Bronchial epithelial cell (primary cell): ENCODE measurements at regions not wholly inside any gene's neighbourhood (a gene's known extent, or its start where the extent isn't known, plus 50 kb on each side); places are given as distances from the start of the nearest gene placed in this dataset.

ENCODE experiments used
- DNase-seq: peaks from one replicate; pipeline ENCODE4 v3.0.0-alpha.2; 2010; ENCODE audit warnings: low read depth
- FAIRE-seq: peaks from 2 replicates; lab custom pipeline; 2011; peaks lifted over from hg19 to GRCh38; lab: Jason Lieb, UNC
- H3K27me3 ChIP-seq: 2 replicates; pipeline ENCODE4 v1.5.1; 2011; ENCODE audit warnings: low read length; ENCODE audit not compliant: control insufficient read depth, insufficient read depth
- H3K36me3 ChIP-seq: 2 replicates; pipeline ENCODE4 v1.5.1; 2011; ENCODE audit warnings: low read length; ENCODE audit not compliant: control insufficient read depth, insufficient read depth
- H3K4me3 ChIP-seq: 2 replicates; pipeline ENCODE4 v1.5.1; 2011; ENCODE audit warnings: mild to moderate bottlenecking, low read depth, low read length, control low read depth
- CTCF ChIP-seq: IDR thresholded peaks from 2 replicates; pipeline ENCODE4 v1.5.1; 2011; ENCODE audit warnings: mild to moderate bottlenecking, moderate library complexity, low read length, control low read depth, inconsistent platforms; ENCODE audit not compliant: insufficient read depth, severe bottlenecking

- FAIRE-seq, result no peak
- no peak overlapping the region for H3K4me3 ChIP-seq
- H3K36me3 ChIP-seq, result no peaks in the 10 kb centered on the region
- TF ChIP-seq CTCF, result no peak
- no peaks in the 10 kb centered on the region for H3K27me3 ChIP-seq
- DNase-seq, result no peak
These were observed 186.1 kb downstream of the ARL4A start for GRCh38 chr7:12873571-12873970.

- H3K4me3 ChIP-seq, result no peak overlapping the region
- FAIRE-seq (no peak), DNase-seq (no peak)
- H3K36me3 ChIP-seq, result no peaks in the 10 kb centered on the region
- H3K27me3 ChIP-seq, result no peaks in the 10 kb centered on the region
- no peak for TF ChIP-seq CTCF
These were observed 191.7 kb downstream of the ARL4A start for GRCh38 chr7:12879139-12879538.

DNA sequence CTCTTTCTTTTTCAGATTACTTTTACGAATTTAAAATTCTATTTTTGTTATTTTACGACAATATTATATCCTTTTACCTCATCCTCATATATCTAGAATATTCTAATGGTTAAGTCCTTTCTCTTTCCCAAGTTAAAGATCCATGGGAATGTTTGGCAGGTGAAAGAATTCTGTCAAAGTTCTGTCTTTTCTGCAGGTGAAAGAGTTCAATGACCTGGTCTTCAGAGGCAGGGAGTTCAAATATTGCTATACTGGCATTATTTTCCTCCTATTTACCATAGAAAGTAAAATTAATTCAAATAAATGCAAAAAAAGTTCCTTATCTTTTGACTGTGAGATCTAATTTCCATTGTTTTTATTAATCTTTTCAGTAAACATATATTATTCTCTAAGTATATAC is 194.3 kb downstream of the ARL4A start:
- Histone ChIP-seq H3K27me3 (no peaks in the 10 kb centered on the region), H3K36me3 (no peaks in the 10 kb centered on the region), H3K4me3 (no peak overlapping the region)
- TF ChIP-seq CTCF, result no peak
- DNase-seq, result no peak
- no peak for FAIRE-seq

DNA sequence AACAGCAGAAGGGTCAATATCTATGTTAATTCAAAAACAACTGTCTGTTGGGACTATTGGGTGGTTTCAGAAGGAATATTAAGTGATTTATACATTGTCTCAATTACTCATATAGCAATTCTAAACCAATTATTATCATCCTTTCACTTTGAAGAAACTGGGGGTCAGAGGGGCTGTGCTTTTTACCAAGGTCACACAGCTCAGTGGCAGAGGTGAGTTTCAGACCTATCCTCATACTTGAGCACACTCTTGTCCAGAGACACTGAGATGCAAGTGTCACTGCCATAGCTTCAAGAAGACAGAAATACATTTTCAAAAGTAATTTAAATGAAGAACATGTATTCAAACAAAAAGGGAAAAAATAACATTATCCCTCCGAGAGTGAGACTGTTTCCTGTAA is 195.3 kb downstream of the ARL4A start:
- Histone ChIP-seq H3K36me3 (no peaks in the 10 kb centered on the region), H3K4me3 (no peak overlapping the region), H3K27me3 (no peaks in the 10 kb centered on the region)
- no peak for TF ChIP-seq CTCF
- FAIRE-seq (no peak), DNase-seq (no peak)

- Histone ChIP-seq H3K27me3 (no peaks in the 10 kb centered on the region), H3K4me3 (no peak overlapping the region), H3K36me3 (no peaks in the 10 kb centered on the region)
- TF ChIP-seq CTCF, result no peak
- FAIRE-seq (no peak), DNase-seq (no peak)
These were observed 196.6 kb downstream of the ARL4A start for GRCh38 chr7:12884033-12884432.

DNA sequence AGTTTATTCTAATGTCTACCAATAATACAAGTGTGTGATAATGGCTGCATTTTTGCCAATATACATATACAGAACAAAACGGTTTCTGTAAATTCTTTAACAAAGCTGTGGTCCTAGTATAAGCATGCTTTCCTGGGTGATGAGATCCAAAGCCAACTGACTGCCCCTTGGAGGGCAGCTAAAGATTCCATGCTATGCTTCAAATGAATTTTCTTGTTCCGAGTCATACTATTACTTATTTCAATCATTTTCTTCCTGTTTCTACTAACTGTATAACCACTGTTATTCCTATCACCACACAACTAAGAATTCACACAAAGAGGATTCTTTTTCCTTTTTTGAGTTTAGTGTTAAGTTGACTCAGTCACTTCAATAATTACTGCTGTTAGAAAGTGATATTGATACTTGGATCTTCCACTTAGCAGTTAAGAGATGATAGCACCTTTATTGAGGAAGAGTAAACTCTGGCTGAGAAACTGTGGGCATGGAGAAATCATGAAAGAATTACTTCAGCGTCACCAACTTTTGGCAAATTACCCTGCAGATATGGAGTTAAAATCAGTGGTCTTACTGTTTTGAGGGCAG is 197.5 kb downstream of the ARL4A start:
- Histone ChIP-seq H3K36me3 (no peaks in the 10 kb centered on the region), H3K4me3 (no peak overlapping the region), H3K27me3 (no peaks in the 10 kb centered on the region)
- FAIRE-seq (no peak), DNase-seq (no peak)
- no peak for TF ChIP-seq CTCF
